MCF 10A (cell line): ENCODE measurements at regions not wholly inside any gene's neighbourhood (a gene's known extent, or its start where the extent isn't known, plus 50 kb on each side); places are given as distances from the start of the nearest gene placed in this dataset.

Experiments used
- BruUV-seq: library from RNA; stranded (reverse); fragments of 400-500 nt; replicated peaks from 2 replicates; lab custom pipeline; 2021; lab: Mats Ljungman, UMichigan
- CTCF ChIA-PET: fragments of 300-600 bp; sonication (Branson Sonifier 250); formaldehyde crosslinking; extraction: SDS; loops from one replicate; lab custom pipeline; 2021; ENCODE audit warnings: antibody characterized with exemption, inconsistent platforms; lab: Yijun Ruan, JAX
- POLR2A ChIA-PET: fragments of 300-600, 350-650 bp; sonication (Branson Sonifier 250); formaldehyde crosslinking; extraction: SDS; loops from one replicate; lab custom pipeline; 2020; ENCODE audit warnings: antibody characterized with exemption, inconsistent platforms; lab: Yijun Ruan, JAX
- DNase-seq: peaks from one replicate; pipeline ENCODE4 v3.0.0-alpha.2; 2018; ENCODE audit not compliant: unreplicated experiment
- H3K27ac Mint-ChIP-seq: one replicate; pipeline ENCODE4 v1.8.0; 2022; ENCODE audit warnings: mild to moderate bottlenecking, low read depth, mixed read lengths; ENCODE audit not compliant: unreplicated experiment
- H3K27me3 Mint-ChIP-seq: one replicate; pipeline ENCODE4 v1.8.0; 2022; ENCODE audit warnings: mixed read lengths; ENCODE audit not compliant: insufficient read depth, unreplicated experiment
- H3K36me3 Mint-ChIP-seq: one replicate; pipeline ENCODE4 v1.8.0; 2022; ENCODE audit warnings: mild to moderate bottlenecking, moderate library complexity, mixed read lengths; ENCODE audit not compliant: insufficient read depth, unreplicated experiment
- H3K4me1 Mint-ChIP-seq: one replicate; pipeline ENCODE4 v1.8.0; 2022; ENCODE audit warnings: mixed read lengths; ENCODE audit not compliant: insufficient read depth, unreplicated experiment
- H3K4me3 Mint-ChIP-seq: one replicate; pipeline ENCODE4 v1.8.0; 2022; ENCODE audit warnings: mild to moderate bottlenecking, moderate library complexity, mixed read lengths; ENCODE audit not compliant: unreplicated experiment
- H3K9me3 Mint-ChIP-seq: one replicate; pipeline ENCODE4 v1.8.0; 2022; ENCODE audit warnings: mixed read lengths; ENCODE audit not compliant: unreplicated experiment
- intact Hi-C: fragments of 100-400 bp; cut with micrococcal nuclease; formaldehyde crosslinking; loops from 2 replicates; pipeline ENCODE4 v1.14.1; 2022
- TF ChIP-seq, protein P1 (sequence below): fragments of 200-600 bp; IDR thresholded peaks from one replicate; pipeline ENCODE4 v1.8.0; 2022; ENCODE audit warnings: antibody characterized with exemption, mild to moderate bottlenecking; ENCODE audit not compliant: unreplicated experiment

DNA sequence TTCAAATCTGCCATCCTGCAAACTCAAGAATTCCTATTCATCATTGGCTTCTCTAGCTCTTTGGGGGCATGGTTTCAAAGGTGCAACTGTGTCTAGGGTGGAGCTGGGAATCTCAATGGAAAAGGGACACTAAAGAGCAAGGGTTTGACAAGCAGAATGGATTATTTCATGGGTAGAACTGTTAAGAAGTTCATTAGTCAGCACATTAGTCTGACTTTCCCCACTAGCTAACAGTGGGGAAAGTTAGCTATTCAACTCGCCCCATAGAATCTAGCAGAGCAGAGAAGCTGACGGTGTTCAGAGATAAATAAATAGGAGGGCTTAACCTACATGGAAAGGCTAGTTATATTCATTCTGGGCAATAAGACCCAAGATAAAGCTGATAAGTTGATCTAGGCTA, 153.9 kb downstream of the EMP1 start:
- no peaks in the 10 kb centered on the region for H3K36me3 Mint-ChIP-seq
- no TSS peak for BruUV-seq
- H3K4me1 Mint-ChIP-seq: peaks cover 9% of the 10 kb centered on the region
- CTCF ChIA-PET: interaction anchor here (0.6 to 2.4 kb wide), 7 partner anchors 12 to 1315 kb away, joined by 3 to 10 read pairs (median 3); no protein-coding TSS in a partner anchor
- no peaks in the 10 kb centered on the region for H3K9me3 Mint-ChIP-seq
- H3K27ac Mint-ChIP-seq: no peak overlapping the region
- H3K4me3 Mint-ChIP-seq: no peak overlapping the region
- TF ChIP-seq, protein P1, sequence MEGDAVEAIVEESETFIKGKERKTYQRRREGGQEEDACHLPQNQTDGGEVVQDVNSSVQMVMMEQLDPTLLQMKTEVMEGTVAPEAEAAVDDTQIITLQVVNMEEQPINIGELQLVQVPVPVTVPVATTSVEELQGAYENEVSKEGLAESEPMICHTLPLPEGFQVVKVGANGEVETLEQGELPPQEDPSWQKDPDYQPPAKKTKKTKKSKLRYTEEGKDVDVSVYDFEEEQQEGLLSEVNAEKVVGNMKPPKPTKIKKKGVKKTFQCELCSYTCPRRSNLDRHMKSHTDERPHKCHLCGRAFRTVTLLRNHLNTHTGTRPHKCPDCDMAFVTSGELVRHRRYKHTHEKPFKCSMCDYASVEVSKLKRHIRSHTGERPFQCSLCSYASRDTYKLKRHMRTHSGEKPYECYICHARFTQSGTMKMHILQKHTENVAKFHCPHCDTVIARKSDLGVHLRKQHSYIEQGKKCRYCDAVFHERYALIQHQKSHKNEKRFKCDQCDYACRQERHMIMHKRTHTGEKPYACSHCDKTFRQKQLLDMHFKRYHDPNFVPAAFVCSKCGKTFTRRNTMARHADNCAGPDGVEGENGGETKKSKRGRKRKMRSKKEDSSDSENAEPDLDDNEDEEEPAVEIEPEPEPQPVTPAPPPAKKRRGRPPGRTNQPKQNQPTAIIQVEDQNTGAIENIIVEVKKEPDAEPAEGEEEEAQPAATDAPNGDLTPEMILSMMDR: no peak
- DNase-seq: no peak
- peaks cover 33% of the 10 kb centered on the region for H3K27me3 Mint-ChIP-seq
- intact Hi-C loops: no loop called here
- POLR2A ChIA-PET: no interaction called here

DNA sequence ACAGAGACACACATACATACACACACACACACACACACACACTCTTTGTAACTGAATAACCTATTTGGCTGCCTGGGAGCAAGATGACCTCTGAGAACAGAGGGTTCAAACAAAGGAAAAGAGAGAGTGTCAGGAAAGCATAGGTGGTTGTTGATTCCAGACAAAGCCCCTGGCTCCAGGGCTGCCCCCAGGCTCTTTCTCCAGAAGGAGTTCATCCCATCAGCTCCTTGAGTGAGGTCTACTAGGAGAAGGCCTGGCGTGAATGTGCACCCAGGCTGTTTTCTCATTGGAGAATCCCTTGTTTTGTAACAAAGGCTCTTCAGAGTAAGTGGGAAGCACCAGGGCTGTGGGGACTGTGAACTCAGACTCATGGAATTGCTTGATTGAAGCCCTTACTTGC, 151.9 kb downstream of the EMP1 start:
- POLR2A ChIA-PET: interaction anchor here (0.7 kb wide), 1 partner anchor 35 kb away, joined by 3 read pairs; no protein-coding TSS in a partner anchor
- Mint-ChIP-seq H3K4me3 (no peak overlapping the region), H3K27ac (no peak overlapping the region), H3K4me1 (peaks cover 13% of the 10 kb centered on the region), H3K27me3 (peaks cover 18% of the 10 kb centered on the region), H3K9me3 (no peaks in the 10 kb centered on the region), H3K36me3 (no peaks in the 10 kb centered on the region)
- TF ChIP-seq, protein P1: no peak
- BruUV-seq: no TSS peak
- intact Hi-C loops: loop anchor here (10.0 kb wide), 1 partner anchor 74 kb away; no protein-coding TSS in a partner anchor
- no peak for DNase-seq
- CTCF ChIA-PET: interaction anchor here (0.6 to 2.8 kb wide), 6 partner anchors 14 to 558 kb away, joined by 3 to 16 read pairs (median 3); no protein-coding TSS in a partner anchor

DNA sequence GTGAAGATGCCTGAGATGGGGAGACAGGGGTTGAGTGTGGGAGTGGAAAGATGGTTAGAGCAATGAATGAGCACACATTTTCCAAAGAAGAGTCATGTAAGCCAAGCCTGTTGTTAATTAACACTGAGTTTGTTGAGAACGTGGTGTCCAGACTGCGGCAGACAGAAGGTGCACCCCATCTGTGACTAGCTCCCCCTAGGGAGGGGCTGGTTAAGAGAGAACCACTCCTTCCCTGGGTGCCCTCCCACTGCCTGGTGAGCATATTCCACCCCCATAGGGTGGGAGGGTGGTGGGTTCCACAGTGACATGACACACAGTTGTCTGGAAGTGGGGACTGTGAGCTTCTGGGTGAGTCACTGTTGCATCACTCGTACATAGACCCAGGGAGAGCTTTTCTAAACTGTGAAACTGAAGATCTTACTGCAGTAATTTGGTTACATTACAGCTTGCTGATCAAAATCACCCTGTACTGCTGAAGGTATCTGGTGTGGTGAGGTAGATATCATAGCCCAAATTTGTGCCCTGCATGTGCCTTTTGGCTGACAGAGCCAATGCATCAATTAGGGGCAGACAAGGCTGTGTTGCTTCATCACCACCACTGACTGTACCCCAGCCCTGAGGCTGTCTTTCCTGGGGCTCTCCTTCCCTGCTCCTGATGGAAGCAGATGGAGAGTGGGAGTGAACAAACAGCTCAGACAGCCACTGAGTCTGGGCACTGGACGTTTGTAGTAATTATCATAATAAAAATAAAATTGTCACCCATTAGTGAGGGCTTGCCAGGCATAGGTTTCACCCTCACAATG, 150.9 kb downstream of the EMP1 start:
- peak; percentile 72 for DNase-seq
- no TSS peak for BruUV-seq
- Mint-ChIP-seq H3K27ac (no peak overlapping the region), H3K36me3 (peaks cover under 1% of the 10 kb centered on the region), H3K27me3 (peaks cover 7% of the 10 kb centered on the region), H3K9me3 (no peaks in the 10 kb centered on the region), H3K4me1 (peaks cover 18% of the 10 kb centered on the region), H3K4me3 (no peak overlapping the region)
- ChIA-PET CTCF (interaction anchor here (0.6 to 2.8 kb wide), 6 partner anchors 11 to 820 kb away, joined by 3 to 16 read pairs (median 3); no protein-coding TSS in a partner anchor), POLR2A (interaction anchor here (0.5 to 0.7 kb wide), 2 partner anchors 34 to 71 kb away, joined by 3 read pairs; no protein-coding TSS in a partner anchor)
- intact Hi-C loops: loop anchor here (1.0 to 10.0 kb wide), 2 partner anchors 8 to 73 kb away; no protein-coding TSS in a partner anchor
- TF ChIP-seq, protein P1: no peak

DNA sequence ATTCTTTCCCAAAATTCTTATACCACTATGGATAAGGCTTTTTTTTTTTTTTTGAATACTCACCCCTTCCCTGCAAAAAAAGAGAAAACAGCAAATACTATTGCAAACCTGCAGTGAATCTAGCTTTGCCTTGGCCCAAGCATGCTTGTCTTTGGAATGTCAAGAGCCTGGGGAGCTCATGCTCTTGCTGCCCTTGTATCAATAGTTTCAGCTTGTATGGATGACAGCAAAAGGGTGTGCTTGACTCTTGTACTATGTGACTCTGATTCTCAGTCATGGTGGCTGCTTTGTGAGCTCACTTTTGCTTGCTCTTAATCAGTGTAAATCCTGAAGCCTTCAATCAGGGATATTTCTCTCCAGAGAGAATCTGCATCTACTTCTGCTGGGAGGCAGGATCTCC, 149.2 kb downstream of the EMP1 start:
- no TSS peak for BruUV-seq
- Mint-ChIP-seq H3K9me3 (no peaks in the 10 kb centered on the region), H3K27ac (no peak overlapping the region), H3K4me1 (peaks cover 20% of the 10 kb centered on the region), H3K4me3 (no peak overlapping the region), H3K36me3 (peaks cover 4% of the 10 kb centered on the region), H3K27me3 (no peaks in the 10 kb centered on the region)
- no peak for DNase-seq
- TF ChIP-seq, protein P1: no peak
- intact Hi-C loops: loop anchor here (10.0 kb wide), 1 partner anchor 71 kb away; no protein-coding TSS in a partner anchor
- POLR2A ChIA-PET: no interaction called here
- CTCF ChIA-PET: interaction anchor here (0.6 to 1.4 kb wide), 7 partner anchors 10 to 248 kb away, joined by 3 to 7 read pairs (median 4); no protein-coding TSS in a partner anchor
